Activated T-cell treated with anti-CD3 and anti-CD28 coated beads, Interleukin-2, amount 50 U/mL, for 24 hours (primary cell): ENCODE measurements at regions not wholly inside any gene's neighbourhood (a gene's known extent, or its start where the extent isn't known, plus 50 kb on each side); places are given as distances from the start of the nearest gene placed in this dataset.

ENCODE experiments used
- DNase-seq: peaks from one replicate; pipeline ENCODE4 v3.0.0-alpha.2; 2020
- H3K27ac Mint-ChIP-seq: 2 replicates; pipeline ENCODE4 v1.8.0; 2020; ENCODE audit warnings: mild to moderate bottlenecking, mixed read lengths
- H3K27me3 Mint-ChIP-seq: 2 replicates; pipeline ENCODE4 v1.8.0; 2020; ENCODE audit warnings: mixed read lengths
- H3K36me3 Mint-ChIP-seq: 2 replicates; pipeline ENCODE4 v1.8.0; 2020; ENCODE audit warnings: low read depth, mixed read lengths
- H3K4me1 Mint-ChIP-seq: 2 replicates; pipeline ENCODE4 v1.8.0; 2020; ENCODE audit warnings: low read depth, mixed read lengths
- H3K4me3 Mint-ChIP-seq: 2 replicates; pipeline ENCODE4 v1.8.0; 2020; ENCODE audit warnings: mild to moderate bottlenecking, moderate library complexity, mixed read lengths
- H3K9me3 Mint-ChIP-seq: 2 replicates; pipeline ENCODE4 v1.8.0; 2020; ENCODE audit warnings: mixed read lengths

DNA sequence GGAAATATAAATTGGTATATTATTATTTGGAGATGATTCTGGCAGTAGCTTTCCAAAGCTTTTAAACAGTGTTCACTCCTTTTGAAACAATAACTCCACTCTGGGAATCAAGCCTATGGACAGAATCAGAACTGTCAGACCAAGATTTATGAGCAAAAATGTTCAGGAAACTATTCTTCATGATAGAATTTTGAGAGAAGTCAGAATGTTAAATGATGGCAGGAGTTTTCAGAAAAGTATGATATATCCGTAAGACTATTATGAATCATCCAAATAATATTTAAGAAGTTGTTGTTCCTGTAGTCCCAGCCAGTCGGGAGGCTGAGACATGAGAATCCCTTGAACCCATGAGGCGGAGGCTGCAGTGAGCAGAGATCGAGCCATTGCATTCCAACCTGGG, 50.5 kb upstream of the ADGRG2 start:
- Mint-ChIP-seq H3K4me3 (no peak overlapping the region), H3K9me3 (no peaks in the 10 kb centered on the region), H3K4me1 (peaks cover 2% of the 10 kb centered on the region), H3K36me3 (no peaks in the 10 kb centered on the region), H3K27me3 (peaks cover 20% of the 10 kb centered on the region), H3K27ac (no peak overlapping the region)
- no peak for DNase-seq

DNA sequence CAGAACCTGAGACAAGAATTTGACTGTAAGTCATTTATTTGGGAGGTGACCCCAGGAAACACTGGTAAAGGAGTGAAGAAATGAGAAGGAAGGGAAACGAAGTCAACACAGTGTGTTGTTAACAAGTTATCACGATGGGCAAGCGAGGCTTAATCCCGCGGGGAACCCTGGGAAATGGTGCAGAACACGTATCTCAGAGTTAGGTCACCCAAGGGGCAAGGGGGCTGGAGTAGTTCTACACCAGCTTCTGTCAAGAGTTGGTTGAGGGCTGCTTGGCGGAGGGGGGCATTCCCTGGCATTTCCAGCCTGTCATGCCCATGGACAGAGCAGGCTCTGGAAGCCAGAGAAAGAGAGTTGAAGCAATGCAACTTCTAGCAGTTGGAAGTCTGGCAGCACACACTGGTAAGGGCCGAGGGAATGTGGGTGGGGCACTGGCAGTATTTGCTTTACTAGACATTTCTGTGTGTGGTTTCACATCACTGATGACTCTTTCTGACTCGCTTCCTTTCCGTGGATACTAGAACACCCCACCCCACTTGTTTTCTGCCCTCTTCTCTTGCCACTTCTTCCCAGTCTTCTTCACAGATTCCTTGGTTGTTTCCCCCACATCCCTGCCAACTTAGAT, 52.2 kb upstream of the ADGRG2 start:
- DNase-seq: no peak
- Mint-ChIP-seq H3K4me1 (peaks cover 3% of the 10 kb centered on the region), H3K4me3 (no peak overlapping the region), H3K36me3 (no peaks in the 10 kb centered on the region), H3K27me3 (peaks cover 20% of the 10 kb centered on the region), H3K9me3 (no peaks in the 10 kb centered on the region), H3K27ac (no peak overlapping the region)

DNA sequence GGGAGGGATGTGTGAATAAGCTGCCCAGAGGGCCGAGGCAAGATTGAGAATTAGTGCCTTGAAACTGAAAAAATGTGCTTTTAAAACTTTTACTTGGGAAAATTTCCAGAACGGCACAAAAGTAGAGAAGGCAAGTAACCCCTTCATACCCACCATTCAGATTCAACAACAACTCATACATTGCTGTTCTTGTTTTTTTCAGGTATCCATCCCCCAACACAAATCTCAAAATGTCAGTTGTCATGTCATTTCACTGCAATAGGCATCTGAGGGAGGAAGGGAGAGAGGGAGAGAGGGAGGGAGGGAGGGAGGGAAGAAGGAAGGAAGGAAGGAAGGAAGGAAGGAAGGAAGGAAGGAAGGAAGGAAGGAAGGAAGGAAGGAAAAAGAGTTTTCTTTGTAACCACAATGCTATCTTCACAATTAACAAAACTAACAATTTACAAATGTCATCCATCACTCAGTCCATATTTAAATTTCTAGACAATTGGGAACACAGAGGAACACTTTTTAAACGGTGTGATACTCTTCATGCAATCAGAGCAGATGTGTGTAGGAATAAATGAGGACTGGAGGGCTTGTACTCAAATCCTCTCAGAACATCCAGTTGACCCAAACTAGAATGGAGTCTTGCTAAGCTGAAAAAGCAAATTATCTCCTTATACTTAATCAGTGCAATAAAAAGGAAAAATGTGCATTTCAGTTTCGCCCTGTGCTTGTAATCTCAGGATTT, 54.8 kb upstream of the ADGRG2 start:
- Mint-ChIP-seq H3K4me1 (peaks cover 3% of the 10 kb centered on the region), H3K36me3 (no peaks in the 10 kb centered on the region), H3K27me3 (peaks cover 26% of the 10 kb centered on the region), H3K4me3 (no peak overlapping the region), H3K9me3 (no peaks in the 10 kb centered on the region), H3K27ac (no peak overlapping the region)
- no peak for DNase-seq

DNA sequence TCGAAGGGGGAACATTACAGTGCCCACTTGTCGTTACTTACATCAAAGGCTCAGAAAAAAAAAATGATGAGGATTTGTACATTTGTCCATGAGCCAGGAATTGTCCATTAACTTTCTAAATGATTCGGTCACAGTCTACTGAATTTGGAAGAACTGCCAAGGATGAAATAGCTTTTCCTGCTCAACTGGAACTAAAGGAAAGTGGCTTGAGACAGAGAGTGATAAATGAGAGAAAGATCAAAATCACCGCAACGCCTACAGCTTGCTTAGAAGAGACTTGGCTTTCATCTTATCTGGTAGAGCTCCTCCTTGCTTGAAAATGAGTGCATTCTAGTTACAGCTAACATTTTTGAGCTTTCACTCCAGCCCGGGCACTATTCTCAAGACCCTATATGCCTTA, 55.5 kb upstream of the ADGRG2 start:
- no peak for DNase-seq
- Mint-ChIP-seq H3K36me3 (no peaks in the 10 kb centered on the region), H3K4me1 (peaks cover 3% of the 10 kb centered on the region), H3K27ac (no peak overlapping the region), H3K4me3 (no peak overlapping the region), H3K27me3 (peaks cover 30% of the 10 kb centered on the region), H3K9me3 (no peaks in the 10 kb centered on the region)

DNA sequence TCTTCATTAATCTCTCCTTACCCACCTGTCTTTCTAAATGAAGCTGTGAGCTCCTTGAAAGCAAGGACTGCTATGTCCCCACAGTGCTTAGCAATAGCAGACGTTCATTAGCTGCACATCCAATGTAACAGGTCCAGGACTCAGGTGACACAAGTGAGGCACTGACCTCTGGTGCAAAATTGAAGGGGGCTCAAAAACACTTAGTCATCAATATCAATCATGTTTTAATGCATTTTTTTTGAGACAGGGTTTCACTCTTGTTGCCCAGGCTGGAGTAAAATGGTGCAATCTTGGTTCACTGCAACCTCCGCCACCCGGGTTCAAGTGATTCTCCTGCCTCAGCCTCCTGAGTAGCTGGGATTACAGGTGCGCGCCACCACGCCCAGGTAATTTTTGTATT, 56.1 kb upstream of the ADGRG2 start:
- peaks cover 3% of the 10 kb centered on the region for H3K4me1 Mint-ChIP-seq
- H3K36me3 Mint-ChIP-seq: no peaks in the 10 kb centered on the region
- no peaks in the 10 kb centered on the region for H3K9me3 Mint-ChIP-seq
- H3K27ac Mint-ChIP-seq: no peak overlapping the region
- peaks cover 31% of the 10 kb centered on the region for H3K27me3 Mint-ChIP-seq
- H3K4me3 Mint-ChIP-seq: no peak overlapping the region
- no peak for DNase-seq

DNA sequence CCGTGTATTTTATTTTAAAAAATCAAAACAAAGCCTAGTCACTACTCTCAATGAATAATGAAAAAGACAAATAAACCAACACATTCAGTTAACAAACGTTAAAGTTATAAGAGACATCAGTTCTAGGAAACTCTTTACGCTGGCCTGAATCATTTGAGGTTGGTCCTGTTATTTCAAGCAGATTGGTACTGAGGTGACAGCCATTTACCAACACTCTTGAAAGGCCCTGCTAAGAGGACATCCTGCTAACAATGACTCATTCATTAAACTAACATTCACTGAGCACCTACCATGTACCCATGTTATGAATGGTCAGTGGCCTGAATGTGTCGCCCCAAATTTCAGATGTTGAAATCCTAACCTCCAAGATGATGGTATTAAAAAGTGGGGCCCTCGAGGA, 57.1 kb upstream of the ADGRG2 start:
- DNase-seq: no peak
- peaks cover 3% of the 10 kb centered on the region for H3K4me1 Mint-ChIP-seq
- no peak overlapping the region for H3K27ac Mint-ChIP-seq
- H3K27me3 Mint-ChIP-seq: peaks cover 31% of the 10 kb centered on the region
- no peaks in the 10 kb centered on the region for H3K9me3 Mint-ChIP-seq
- H3K36me3 Mint-ChIP-seq: no peaks in the 10 kb centered on the region
- no peak overlapping the region for H3K4me3 Mint-ChIP-seq

DNA sequence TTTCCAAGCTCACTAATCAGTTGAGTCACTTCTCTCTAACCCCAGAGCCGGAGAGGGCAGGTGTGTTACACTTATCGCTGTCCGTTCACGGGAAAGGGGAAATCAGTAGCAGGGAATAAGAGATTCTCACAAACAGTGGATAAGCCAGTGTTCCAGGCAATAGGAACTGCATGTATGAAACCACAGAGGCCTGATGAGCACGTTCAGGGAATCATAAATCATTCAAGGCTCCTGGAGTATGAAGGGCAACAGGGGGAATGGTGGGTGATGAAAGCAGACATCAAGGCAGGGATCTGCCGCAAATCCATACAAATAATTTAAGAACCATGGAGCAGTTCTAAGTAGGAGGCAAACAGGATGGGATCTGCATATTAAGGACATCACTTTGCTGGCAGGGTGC, 59.1 kb upstream of the ADGRG2 start:
- DNase-seq: no peak
- no peak overlapping the region for H3K4me3 Mint-ChIP-seq
- H3K27me3 Mint-ChIP-seq: peaks cover 24% of the 10 kb centered on the region
- no peaks in the 10 kb centered on the region for H3K9me3 Mint-ChIP-seq
- H3K4me1 Mint-ChIP-seq: peaks cover 1% of the 10 kb centered on the region
- no peaks in the 10 kb centered on the region for H3K36me3 Mint-ChIP-seq
- no peak overlapping the region for H3K27ac Mint-ChIP-seq

DNA sequence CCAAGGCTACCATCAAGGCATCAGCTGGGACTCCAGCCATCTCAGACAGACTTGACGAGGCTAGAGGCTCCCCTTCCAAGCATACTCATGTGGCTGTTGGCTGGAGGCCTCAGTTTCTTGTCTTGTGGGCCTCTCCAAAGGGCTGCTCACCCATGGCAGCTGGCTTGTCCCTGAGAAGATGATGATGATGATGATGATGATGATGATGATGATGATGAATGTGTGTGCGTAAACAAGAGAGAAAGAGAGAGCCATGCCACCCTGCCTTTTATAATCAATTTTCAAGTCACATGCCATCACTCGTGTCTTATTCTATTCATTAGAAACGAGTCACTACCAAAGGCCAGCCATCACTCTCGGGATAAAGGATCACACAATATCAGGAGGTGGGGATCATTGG, 60.5 kb upstream of the ADGRG2 start:
- H3K9me3 Mint-ChIP-seq: no peaks in the 10 kb centered on the region
- no peak overlapping the region for H3K27ac Mint-ChIP-seq
- H3K4me1 Mint-ChIP-seq: peaks cover 1% of the 10 kb centered on the region
- H3K36me3 Mint-ChIP-seq: no peaks in the 10 kb centered on the region
- peaks cover 29% of the 10 kb centered on the region for H3K27me3 Mint-ChIP-seq
- no peak overlapping the region for H3K4me3 Mint-ChIP-seq
- DNase-seq: no peak

DNA sequence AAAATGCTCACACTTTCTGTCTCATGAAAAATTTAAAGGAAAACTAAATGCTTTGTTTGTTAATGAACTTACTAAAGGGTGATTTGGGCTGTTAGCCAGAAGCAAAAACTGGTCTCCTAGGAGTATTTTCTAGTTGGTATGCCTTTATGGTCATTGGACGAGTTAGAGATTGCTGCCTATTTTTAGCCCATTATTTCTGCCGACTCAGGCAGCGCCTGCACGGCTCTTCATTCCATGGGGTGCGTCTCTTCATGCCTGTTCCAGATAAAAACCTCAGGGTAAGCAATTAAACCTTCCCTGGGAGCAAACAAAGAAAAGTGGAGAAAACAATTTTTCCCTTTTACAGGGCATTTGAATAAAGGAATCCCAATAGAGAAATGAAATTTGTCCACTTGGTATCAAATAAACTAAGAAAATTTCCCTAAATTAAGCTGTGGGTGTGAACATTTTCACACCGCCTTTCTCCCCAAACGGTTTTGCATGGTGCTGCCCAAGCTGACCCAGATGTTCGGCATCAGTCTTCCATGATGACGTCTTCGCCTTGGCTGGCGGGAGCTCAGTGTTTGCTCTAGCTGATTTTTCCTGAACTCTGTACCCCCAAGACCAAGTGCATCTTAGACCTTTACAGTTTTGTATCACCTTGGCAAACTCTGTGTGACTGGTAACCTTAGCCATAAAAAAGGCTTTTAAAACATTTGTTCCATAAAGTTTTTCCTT, 61.7 kb upstream of the ADGRG2 start:
- Mint-ChIP-seq H3K4me1 (no peaks in the 10 kb centered on the region), H3K4me3 (no peak overlapping the region), H3K36me3 (no peaks in the 10 kb centered on the region), H3K27ac (no peak overlapping the region), H3K9me3 (no peaks in the 10 kb centered on the region), H3K27me3 (peaks cover 30% of the 10 kb centered on the region)
- DNase-seq: no peak

DNA sequence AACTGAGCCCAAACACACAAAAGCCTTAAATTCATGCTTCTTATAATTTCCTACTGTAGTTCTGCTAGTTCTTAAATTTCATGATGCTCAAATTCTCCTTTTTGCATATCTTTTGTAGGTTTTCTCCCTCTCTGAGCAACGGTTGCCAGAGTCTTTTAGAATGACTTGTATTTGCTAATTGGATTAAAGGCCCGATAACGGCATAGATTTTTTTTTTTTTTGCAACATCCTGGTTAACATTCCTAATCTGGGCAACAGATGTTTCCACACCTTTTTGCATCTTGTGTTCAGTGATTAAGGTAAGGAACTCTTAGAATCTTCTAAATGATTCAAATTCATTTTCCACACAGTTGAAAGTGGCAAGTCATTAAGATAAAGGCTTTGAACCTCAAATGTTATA, 66.3 kb upstream of the ADGRG2 start:
- Mint-ChIP-seq H3K36me3 (no peaks in the 10 kb centered on the region), H3K27ac (no peak overlapping the region), H3K4me3 (no peak overlapping the region), H3K9me3 (peaks cover 4% of the 10 kb centered on the region), H3K4me1 (no peaks in the 10 kb centered on the region), H3K27me3 (peaks cover 38% of the 10 kb centered on the region)
- no peak for DNase-seq

DNA sequence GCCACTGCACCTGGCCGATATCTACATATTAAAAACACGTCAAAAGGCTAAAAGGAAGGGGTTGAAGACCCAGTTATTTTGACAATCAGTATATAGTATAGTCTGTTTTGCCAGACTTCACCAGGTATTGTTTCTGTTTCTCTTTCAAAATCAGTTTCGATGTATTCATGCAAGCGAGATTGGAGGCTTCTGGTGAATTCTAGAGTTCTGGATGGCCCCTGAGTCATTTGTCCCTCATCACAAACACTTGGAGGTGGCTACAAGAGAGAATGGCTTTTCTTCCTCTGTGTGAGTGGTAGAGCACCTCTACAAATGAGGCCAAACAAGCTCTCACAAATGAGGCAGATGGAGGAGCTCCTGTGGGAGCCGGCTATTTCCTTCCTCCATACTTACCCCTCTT, 68.6 kb upstream of the ADGRG2 start:
- no peaks in the 10 kb centered on the region for H3K36me3 Mint-ChIP-seq
- H3K9me3 Mint-ChIP-seq: peaks cover 4% of the 10 kb centered on the region
- H3K4me3 Mint-ChIP-seq: no peak overlapping the region
- no peaks in the 10 kb centered on the region for H3K4me1 Mint-ChIP-seq
- no peak overlapping the region for H3K27ac Mint-ChIP-seq
- no peak for DNase-seq
- H3K27me3 Mint-ChIP-seq: peaks cover 37% of the 10 kb centered on the region

DNA sequence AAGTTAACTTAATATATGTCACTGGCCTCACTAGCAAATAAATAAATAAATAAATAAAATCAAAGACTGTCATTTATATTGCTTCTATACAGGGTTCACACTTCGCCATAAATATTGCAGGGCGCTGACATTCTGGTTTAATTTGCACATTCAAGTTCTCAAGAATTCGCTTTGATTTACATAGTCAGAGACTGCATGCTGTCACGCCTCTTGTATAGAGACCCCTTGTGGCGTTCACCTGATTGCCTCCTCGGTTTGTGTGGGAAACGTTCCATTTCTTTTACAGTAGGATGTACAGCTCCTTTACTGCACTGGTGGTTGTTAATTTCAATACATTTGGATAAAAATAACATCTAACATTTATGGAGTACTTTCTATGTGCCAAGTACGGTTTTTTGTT, 71.3 kb upstream of the ADGRG2 start:
- no peak for DNase-seq
- H3K4me3 Mint-ChIP-seq: no peak overlapping the region

DNA sequence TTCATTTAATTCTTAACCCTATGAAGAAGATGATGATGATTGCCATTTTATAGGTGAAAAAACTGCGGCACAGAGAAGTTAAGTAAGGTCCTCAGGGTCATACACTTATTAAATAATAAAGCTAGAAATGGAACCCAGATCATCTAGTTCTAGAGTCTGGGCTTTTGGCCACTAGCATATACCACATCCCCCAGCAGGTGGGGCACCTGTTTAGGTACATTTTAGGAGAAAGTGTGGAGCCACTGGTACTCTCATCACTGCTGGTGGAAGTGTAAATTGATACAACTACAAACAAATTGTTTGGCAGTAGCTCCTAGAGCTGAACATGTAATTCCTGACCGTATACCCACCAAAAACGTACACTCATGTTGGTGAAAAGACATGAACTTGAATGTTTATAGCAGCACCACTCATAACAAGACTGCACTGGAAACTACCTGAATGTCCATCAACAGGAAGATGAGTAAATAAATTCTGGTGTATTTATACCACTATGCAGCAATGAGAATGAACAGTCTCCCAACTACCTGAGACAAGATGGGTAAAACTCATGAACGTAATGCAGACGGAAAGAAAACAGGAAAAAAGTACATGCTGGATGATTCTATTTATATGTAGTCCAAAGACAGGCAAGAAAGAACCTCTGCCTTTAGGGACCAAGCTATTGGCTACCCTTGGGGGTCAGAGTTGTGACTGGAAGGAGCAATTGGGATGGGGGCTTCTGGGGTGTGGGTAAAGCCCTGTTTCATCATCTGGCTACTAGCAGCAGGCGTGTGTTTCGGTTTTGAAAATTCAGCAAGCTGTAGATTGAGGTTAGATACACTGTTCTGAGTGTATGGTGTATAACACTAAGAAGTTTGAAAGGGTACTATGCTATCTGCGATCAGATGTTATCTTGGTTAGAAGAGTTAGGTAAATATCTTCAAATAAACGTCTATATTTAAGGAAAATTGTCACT, 72.3 kb upstream of the ADGRG2 start:
- Mint-ChIP-seq H3K4me1 (no peaks in the 10 kb centered on the region), H3K36me3 (no peaks in the 10 kb centered on the region), H3K27ac (no peak overlapping the region), H3K9me3 (peaks cover 4% of the 10 kb centered on the region), H3K27me3 (peaks cover 40% of the 10 kb centered on the region), H3K4me3 (no peak overlapping the region)
- no peak for DNase-seq

More for the DNA sequence above, 71.3 kb upstream of the ADGRG2 start:
- Mint-ChIP-seq H3K27me3 (peaks cover 42% of the 10 kb centered on the region), H3K36me3 (no peaks in the 10 kb centered on the region), H3K27ac (no peak overlapping the region), H3K9me3 (peaks cover 4% of the 10 kb centered on the region), H3K4me1 (no peaks in the 10 kb centered on the region)

DNA sequence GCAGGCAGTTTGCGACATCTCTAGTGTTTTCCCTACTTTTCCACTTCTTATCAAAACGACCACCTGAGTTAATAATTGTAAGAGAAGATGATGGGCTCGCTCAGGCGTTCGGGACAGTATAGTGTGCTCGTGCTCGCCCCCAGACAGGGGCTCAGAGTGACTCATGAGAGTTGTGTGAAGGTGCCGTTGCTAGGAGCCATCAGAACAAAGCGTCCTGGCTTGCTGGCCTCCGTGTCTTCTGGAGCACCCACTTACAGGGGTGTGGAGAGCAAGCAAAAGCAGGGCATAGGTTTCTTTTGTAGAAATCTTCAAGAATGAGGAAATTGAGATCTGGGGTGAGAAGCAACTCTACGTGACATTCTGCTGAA, 73.0 kb upstream of the ADGRG2 start:
- no peak overlapping the region for H3K27ac Mint-ChIP-seq
- no peak for DNase-seq
- no peaks in the 10 kb centered on the region for H3K4me1 Mint-ChIP-seq
- H3K36me3 Mint-ChIP-seq: no peaks in the 10 kb centered on the region
- H3K4me3 Mint-ChIP-seq: no peak overlapping the region
- peaks cover 4% of the 10 kb centered on the region for H3K9me3 Mint-ChIP-seq
- peaks cover 41% of the 10 kb centered on the region for H3K27me3 Mint-ChIP-seq
